Smooth muscle cell (in vitro differentiated cells): ENCODE measurements at regions not wholly inside any gene's neighbourhood (a gene's known extent, or its start where the extent isn't known, plus 50 kb on each side); places are given as distances from the start of the nearest gene placed in this dataset.

Source experiments
- DNase-seq: peaks from one replicate; lab custom pipeline; 2025; ENCODE audit not compliant: unreplicated experiment; lab: John Stamatoyannopoulos, UW
- H2AFZ ChIP-seq: fragments of 200-600 bp; sonication (generic); 2 replicates; pipeline ENCODE4 v1.6.0; 2016; ENCODE audit warnings: antibody characterized with exemption, low read depth, mild to moderate bottlenecking
- H3F3A ChIP-seq: fragments of 200-600 bp; sonication (generic); 2 replicates; pipeline ENCODE4 v1.6.0; 2017; ENCODE audit warnings: antibody characterized with exemption, low read depth
- H3K27ac ChIP-seq: fragments of 200-600 bp; sonication (generic); 2 replicates; pipeline ENCODE4 v1.5.1; 2016; ENCODE audit warnings: low read depth, mild to moderate bottlenecking
- H3K27me3 ChIP-seq: fragments of 200-600 bp; sonication (generic); 2 replicates; pipeline ENCODE4 v1.6.1; 2016; ENCODE audit warnings: low read depth, mild to moderate bottlenecking
- H3K36me3 ChIP-seq: fragments of 200-600 bp; sonication (generic); 2 replicates; pipeline ENCODE4 v1.5.1; 2016; ENCODE audit warnings: low read depth
- H3K4me1 ChIP-seq: fragments of 200-600 bp; sonication (generic); 2 replicates; pipeline ENCODE4 v1.5.1; 2016; ENCODE audit warnings: low read depth
- H3K4me2 ChIP-seq: fragments of 200-600 bp; sonication (generic); 2 replicates; pipeline ENCODE4 v1.6.0; 2016; ENCODE audit warnings: mild to moderate bottlenecking
- H3K4me3 ChIP-seq: fragments of 200-600 bp; sonication (generic); 2 replicates; pipeline ENCODE4 v1.5.1; 2016; ENCODE audit warnings: mild to moderate bottlenecking
- H3K79me2 ChIP-seq: fragments of 200-600 bp; sonication (generic); 2 replicates; pipeline ENCODE4 v1.6.0; 2016; ENCODE audit warnings: low read depth, mild to moderate bottlenecking
- H3K9ac ChIP-seq: fragments of 200-600 bp; sonication (generic); 2 replicates; pipeline ENCODE4 v1.6.0; 2016; ENCODE audit warnings: low read depth
- H3K9me3 ChIP-seq: fragments of 200-600 bp; sonication (generic); replicated peaks from 2 replicates; pipeline ENCODE4 v1.5.1; 2016; ENCODE audit warnings: low read depth
- H4K20me1 ChIP-seq: fragments of 200-600 bp; sonication (generic); 2 replicates; pipeline ENCODE4 v1.6.0; 2016; ENCODE audit warnings: low read depth
- whole genome bisulfite sequencing: methylation state at CpG from one replicate; pipeline ENCODE4 v1.1.7; 2016; ENCODE audit warnings: low lambda C conversion rate; 5-methylcytosine and 5-hydroxymethylcytosine counted together
- TF ChIP-seq, protein P1 (sequence below): fragments of 200-600 bp; sonication (generic); IDR thresholded peaks from 2 replicates; pipeline ENCODE4 v1.5.1; 2017; ENCODE audit warnings: borderline replicate concordance, mild to moderate bottlenecking, antibody characterized with exemption; ENCODE audit not compliant: insufficient read depth, poor library complexity, severe bottlenecking

- TF ChIP-seq, protein P1, sequence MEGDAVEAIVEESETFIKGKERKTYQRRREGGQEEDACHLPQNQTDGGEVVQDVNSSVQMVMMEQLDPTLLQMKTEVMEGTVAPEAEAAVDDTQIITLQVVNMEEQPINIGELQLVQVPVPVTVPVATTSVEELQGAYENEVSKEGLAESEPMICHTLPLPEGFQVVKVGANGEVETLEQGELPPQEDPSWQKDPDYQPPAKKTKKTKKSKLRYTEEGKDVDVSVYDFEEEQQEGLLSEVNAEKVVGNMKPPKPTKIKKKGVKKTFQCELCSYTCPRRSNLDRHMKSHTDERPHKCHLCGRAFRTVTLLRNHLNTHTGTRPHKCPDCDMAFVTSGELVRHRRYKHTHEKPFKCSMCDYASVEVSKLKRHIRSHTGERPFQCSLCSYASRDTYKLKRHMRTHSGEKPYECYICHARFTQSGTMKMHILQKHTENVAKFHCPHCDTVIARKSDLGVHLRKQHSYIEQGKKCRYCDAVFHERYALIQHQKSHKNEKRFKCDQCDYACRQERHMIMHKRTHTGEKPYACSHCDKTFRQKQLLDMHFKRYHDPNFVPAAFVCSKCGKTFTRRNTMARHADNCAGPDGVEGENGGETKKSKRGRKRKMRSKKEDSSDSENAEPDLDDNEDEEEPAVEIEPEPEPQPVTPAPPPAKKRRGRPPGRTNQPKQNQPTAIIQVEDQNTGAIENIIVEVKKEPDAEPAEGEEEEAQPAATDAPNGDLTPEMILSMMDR: no peak
- Histone ChIP-seq H3F3A (peaks cover 10% of the 10 kb centered on the region), H3K4me3 (no peak overlapping the region), H3K4me2 (no peak overlapping the region), H3K36me3 (no peaks in the 10 kb centered on the region), H3K27me3 (no peaks in the 10 kb centered on the region), H2AFZ (no peak overlapping the region), H3K79me2 (no peaks in the 10 kb centered on the region), H3K9me3 (no peaks in the 10 kb centered on the region), H3K4me1 (peaks cover 23% of the 10 kb centered on the region), H4K20me1 (no peaks in the 10 kb centered on the region), H3K27ac (no peak overlapping the region), H3K9ac (no peak overlapping the region)
- DNase-seq: no peak
- WGBS: 80% methylated on average over 12 of the region's 12 CpGs
Observed at GRCh38 chr9:21580636-21581378, 98.7 kb upstream of the IFNE start.

GRCh38 chr9:21583628-21584377 lies 101.7 kb upstream of the IFNE start:
- TF ChIP-seq, protein P1: no peak
- no peak for DNase-seq
- Histone ChIP-seq H3F3A (no peaks in the 10 kb centered on the region), H3K4me2 (no peak overlapping the region), H3K4me3 (no peak overlapping the region), H3K4me1 (no peaks in the 10 kb centered on the region), H2AFZ (no peak overlapping the region), H3K27me3 (no peaks in the 10 kb centered on the region), H3K79me2 (no peaks in the 10 kb centered on the region), H3K27ac (no peak overlapping the region), H4K20me1 (no peaks in the 10 kb centered on the region), H3K9ac (no peak overlapping the region), H3K36me3 (no peaks in the 10 kb centered on the region), H3K9me3 (no peaks in the 10 kb centered on the region)
- WGBS: 78% methylated on average over 3 of the region's 3 CpGs

GRCh38 chr9:21584890-21585289 lies 102.8 kb upstream of the IFNE start:
- H3K79me2 ChIP-seq: no peaks in the 10 kb centered on the region
- no peaks in the 10 kb centered on the region for H3K36me3 ChIP-seq
- H3K9ac ChIP-seq: no peak overlapping the region
- no peak overlapping the region for H3K27ac ChIP-seq
- H3F3A ChIP-seq: no peaks in the 10 kb centered on the region
- H3K27me3 ChIP-seq: no peaks in the 10 kb centered on the region
- TF ChIP-seq, protein P1: no peak
- H3K9me3 ChIP-seq: no peaks in the 10 kb centered on the region
- no peak overlapping the region for H3K4me2 ChIP-seq
- no peak for DNase-seq
- WGBS: 97% methylated on average over 2 of the region's 2 CpGs
- H4K20me1 ChIP-seq: no peaks in the 10 kb centered on the region
- H3K4me3 ChIP-seq: no peak overlapping the region
- H3K4me1 ChIP-seq: peaks cover 7% of the 10 kb centered on the region
- H2AFZ ChIP-seq: no peak overlapping the region
